HL-60 (cell line): ENCODE measurements at regions not wholly inside any gene's neighbourhood (a gene's known extent, or its start where the extent isn't known, plus 50 kb on each side); places are given as distances from the start of the nearest gene placed in this dataset.

Source experiments
- DNase-seq, 2 experiments: peaks; one replicate each; pipeline ENCODE4 v3.0.0-alpha.2; 2010 to 2020; ENCODE audit warnings: low read depth in 1 of 2, low spot score in 1 of 2
- H3K27ac ChIP-seq: fragments of 250-450 bp; sonication (Bioruptor Pico); replicated peaks from 2 replicates; pipeline ENCODE4 v1.5.1; 2020; ENCODE audit warnings: mild to moderate bottlenecking, moderate library complexity
- H3K27me3 ChIP-seq: fragments of 250-450 bp; sonication (Bioruptor Pico); 2 replicates; pipeline ENCODE4 v1.5.1; 2021; ENCODE audit warnings: mild to moderate bottlenecking, moderate library complexity; ENCODE audit not compliant: insufficient read depth, poor library complexity, severe bottlenecking
- H3K4me3 ChIP-seq: replicated peaks from 2 replicates; pipeline ENCODE4 v1.5.1; 2011; ENCODE audit warnings: mild to moderate bottlenecking, control low read depth, low read length; ENCODE audit not compliant: insufficient read depth
- CTCF ChIP-seq: IDR thresholded peaks from one replicate; pipeline ENCODE4 v1.5.1; 2011; ENCODE audit warnings: low read length, control low read depth, inconsistent platforms; ENCODE audit not compliant: insufficient read depth
- GABPA ChIP-seq: IDR thresholded peaks from 2 replicates; pipeline ENCODE4 v1.6.1; 2012; ENCODE audit warnings: low read depth
- POLR2AphosphoS5 ChIP-seq: IDR thresholded peaks from 2 replicates; pipeline ENCODE4 v1.6.1; 2012; ENCODE audit warnings: low read depth
- REST ChIP-seq: IDR thresholded peaks from 2 replicates; pipeline ENCODE4 v1.6.1; 2012; ENCODE audit warnings: low read depth; ENCODE audit not compliant: insufficient replicate concordance
- SPI1 ChIP-seq: IDR thresholded peaks from 2 replicates; pipeline ENCODE4 v1.6.1; 2012; ENCODE audit warnings: low read depth, mild to moderate bottlenecking, borderline replicate concordance

GRCh38 chr13:112185466-112185865 is 118.5 kb downstream of the SOX1 start:
- no peaks in the 10 kb centered on the region for H3K27me3 ChIP-seq
- no peak for DNase-seq
- TF ChIP-seq REST (no peak), SPI1 (no peak), GABPA (no peak)

GRCh38 chr13:112186091-112186490 is 119.1 kb downstream of the SOX1 start:
- Histone ChIP-seq H3K27ac (no peak overlapping the region), H3K27me3 (no peaks in the 10 kb centered on the region), H3K4me3 (no peak overlapping the region)
- TF ChIP-seq GABPA, result no peak
- no peak for TF ChIP-seq SPI1
- TF ChIP-seq POLR2AphosphoS5, result no peak
- no peak for TF ChIP-seq REST
- TF ChIP-seq CTCF, result no peak
- no peak for DNase-seq

More at GRCh38 chr13:112185466-112185865, 118.5 kb downstream of the SOX1 start:
- Histone ChIP-seq H3K4me3 (no peak overlapping the region), H3K27ac (no peak overlapping the region)

- H3K27me3 ChIP-seq, result no peaks in the 10 kb centered on the region
- H3K27ac ChIP-seq, result no peak overlapping the region
- TF ChIP-seq GABPA (no peak), SPI1 (no peak), CTCF (no peak), REST (no peak), POLR2AphosphoS5 (no peak)
- no peak for DNase-seq
- no peak overlapping the region for H3K4me3 ChIP-seq
These were observed 120.8 kb downstream of the SOX1 start for GRCh38 chr13:112187527-112188297.
